Natural killer cell (primary cell): ENCODE measurements at regions not wholly inside any gene's neighbourhood (a gene's known extent, or its start where the extent isn't known, plus 50 kb on each side); places are given as distances from the start of the nearest gene placed in this dataset.

Experiments used
- ATAC-seq, 3 donors: fragments of 150-1000 bp in 2 of 3; fragments of 200-7000 bp in 1 of 3; cut with Tn5 transposase; 1 replicate in 1 of 3; 2 replicates in 2 of 3; pipeline ENCODE4 v1.10.0; 2021; ENCODE audit warnings: mild to moderate bottlenecking in 2 of 3, moderate library complexity in 2 of 3
- DNase-seq, 2 donors: peaks; one replicate each; pipeline versions ENCODE4 v3.0.0 to v3.0.0-alpha.2; 2013 to 2021; ENCODE audit warnings: mixed read lengths in 1 of 2
- H3K27ac ChIP-seq: one replicate; pipeline ENCODE4 v1.5.1; 2013; ENCODE audit warnings: mild to moderate bottlenecking, low read length
- H3K27me3 ChIP-seq: one replicate; pipeline ENCODE4 v1.6.1; 2013; ENCODE audit warnings: low read length; ENCODE audit not compliant: control insufficient read depth, insufficient read depth
- H3K36me3 ChIP-seq: one replicate; pipeline ENCODE4 v1.6.1; 2013; ENCODE audit warnings: low read length; ENCODE audit not compliant: control insufficient read depth, insufficient read depth
- H3K4me1 ChIP-seq: one replicate; pipeline ENCODE4 v1.6.1; 2013; ENCODE audit warnings: low read length; ENCODE audit not compliant: control insufficient read depth, insufficient read depth
- H3K4me3 ChIP-seq: one replicate; pipeline ENCODE4 v1.5.1; 2013; ENCODE audit warnings: low read length
- H3K9me3 ChIP-seq: one replicate; pipeline ENCODE4 v1.6.1; 2013; ENCODE audit warnings: low read length; ENCODE audit not compliant: control insufficient read depth, insufficient read depth
- H3K27ac Mint-ChIP-seq, 2 donors: one replicate each; pipeline ENCODE4 v1.8.0; 2022; ENCODE audit warnings: mild to moderate bottlenecking in 2 of 2, mixed read lengths in 2 of 2, moderate library complexity in 1 of 2
- H3K27me3 Mint-ChIP-seq, 2 donors: one replicate each; pipeline ENCODE4 v1.8.0; 2022; ENCODE audit warnings: low read depth in 2 of 2, mixed read lengths in 2 of 2
- H3K36me3 Mint-ChIP-seq: one replicate; pipeline ENCODE4 v1.8.0; 2022; ENCODE audit warnings: mixed read lengths
- H3K4me1 Mint-ChIP-seq, 2 donors: one replicate each; pipeline ENCODE4 v1.8.0; 2022; ENCODE audit warnings: mixed read lengths in 2 of 2
- H3K4me3 Mint-ChIP-seq: one replicate; pipeline ENCODE4 v1.8.0; 2022; ENCODE audit warnings: mild to moderate bottlenecking, moderate library complexity, mixed read lengths
- H3K9me3 Mint-ChIP-seq, 2 donors: one replicate each; pipeline ENCODE4 v1.8.0; 2022; ENCODE audit warnings: mixed read lengths in 2 of 2
- CTCF ChIP-seq: fragments of 200-600 bp; IDR thresholded peaks from one replicate; pipeline ENCODE4 v1.8.0; 2022; ENCODE audit warnings: antibody characterized with exemption
- WGBS: methylation state at CpG from one replicate; pipeline ENCODE4 v1.1.7; 2013; ENCODE audit warnings: missing lambda C conversion rate; ENCODE audit not compliant: insufficient coverage; 5-methylcytosine and 5-hydroxymethylcytosine counted together
- intact Hi-C: fragments of 100-400 bp; cut with micrococcal nuclease; formaldehyde crosslinking; loops from one replicate; pipeline ENCODE4 v1.14.2; 2022

DNA sequence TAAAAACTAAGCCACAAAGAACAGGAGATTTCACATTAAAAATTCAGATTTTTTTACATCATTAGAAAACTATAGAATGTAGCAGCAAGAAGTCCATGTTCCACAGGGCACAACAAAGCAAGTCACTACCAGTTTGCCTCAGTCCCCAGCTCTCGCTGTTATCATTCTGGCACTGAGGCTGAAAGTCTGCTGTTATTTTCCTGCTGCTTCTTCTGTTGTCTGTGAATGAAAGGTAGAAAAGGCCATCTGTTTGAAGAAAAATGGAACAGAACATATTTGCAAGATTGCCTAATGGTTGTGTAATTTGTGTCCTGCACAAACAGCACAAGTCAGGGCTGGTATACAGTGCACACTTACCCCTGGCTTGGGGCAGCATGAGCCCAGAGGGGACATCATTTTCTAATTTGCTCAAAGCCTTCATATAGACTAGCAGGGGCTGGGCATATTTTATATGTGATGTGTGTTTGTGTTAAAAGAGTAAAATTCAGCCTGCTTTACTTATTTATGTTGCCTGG lies 105.6 kb upstream of the COG2 start:
- WGBS = 94% methylated on average over 1 of the region's 1 CpG
- Histone ChIP-seq H3K9me3 (no peaks in the 10 kb centered on the region), H3K4me3 (no peak overlapping the region), H3K27ac (no peak overlapping the region), H3K4me1 (peaks cover 1% of the 10 kb centered on the region), H3K27me3 (no peaks in the 10 kb centered on the region), H3K36me3 (no peaks in the 10 kb centered on the region)
- Mint-ChIP-seq H3K4me1 (peaks cover 0 to 2% of the 10 kb centered on the region in 2 donors), H3K27ac (no peak overlapping the region), H3K9me3 (peaks cover 7 to 8% of the 10 kb centered on the region in 2 donors), H3K4me3 (no peak overlapping the region), H3K27me3 (peaks cover 0 to 15% of the 10 kb centered on the region in 2 donors), H3K36me3 (peaks cover 11% of the 10 kb centered on the region)
- ATAC-seq (no peak), DNase-seq (no peak)
- intact Hi-C loops = no loop called here
- TF ChIP-seq CTCF = no peak

DNA sequence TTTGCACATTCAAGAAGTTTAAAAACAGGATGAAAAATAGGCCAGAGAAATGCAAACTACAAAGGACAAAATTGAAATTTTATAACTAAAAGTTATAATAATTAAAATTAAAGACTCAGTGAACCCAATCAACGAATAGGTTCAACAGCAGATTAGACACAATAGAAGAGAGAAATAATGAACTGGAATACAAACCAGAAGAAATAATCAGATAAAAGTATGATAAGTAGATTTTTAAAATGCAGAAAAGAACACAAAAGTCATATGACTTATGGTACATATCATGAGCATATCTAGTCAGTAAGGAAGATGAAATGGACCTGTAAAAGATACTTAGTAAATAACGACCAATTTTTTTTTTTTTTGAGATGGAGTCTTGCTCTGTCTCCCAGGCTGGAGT lies 108.1 kb upstream of the COG2 start:
- no peak for DNase-seq
- Mint-ChIP-seq H3K4me1 (no peaks in the 10 kb centered on the region), H3K36me3 (peaks cover 11% of the 10 kb centered on the region), H3K27ac (no peak overlapping the region), H3K9me3 (peaks cover 7 to 8% of the 10 kb centered on the region in 2 donors), H3K4me3 (no peak overlapping the region), H3K27me3 (peaks cover 4 to 22% of the 10 kb centered on the region in 2 donors)
- Histone ChIP-seq H3K4me3 (no peak overlapping the region), H3K27me3 (no peaks in the 10 kb centered on the region), H3K36me3 (no peaks in the 10 kb centered on the region), H3K9me3 (no peaks in the 10 kb centered on the region), H3K27ac (no peak overlapping the region), H3K4me1 (no peaks in the 10 kb centered on the region)
- no peak for TF ChIP-seq CTCF
- WGBS = 80% methylated on average over 1 of the region's 2 CpGs
- no peak for ATAC-seq
- intact Hi-C loops = no loop called here

GRCh38 chr1:230531103-230531502 lies 105.0 kb upstream of the PGBD5 start:
- H3K4me1 ChIP-seq = no peaks in the 10 kb centered on the region
- Mint-ChIP-seq H3K4me1 (no peaks in the 10 kb centered on the region), H3K27ac (no peak overlapping the region), H3K9me3 (peaks cover 7 to 8% of the 10 kb centered on the region in 2 donors), H3K36me3 (peaks cover 11% of the 10 kb centered on the region), H3K4me3 (no peak overlapping the region), H3K27me3 (peaks cover 7 to 15% of the 10 kb centered on the region in 2 donors)
- H3K27ac ChIP-seq = no peak overlapping the region
- no peaks in the 10 kb centered on the region for H3K9me3 ChIP-seq
- H3K36me3 ChIP-seq = no peaks in the 10 kb centered on the region
- H3K4me3 ChIP-seq = no peak overlapping the region
- ATAC-seq (no peak), DNase-seq (no peak)
- H3K27me3 ChIP-seq = no peaks in the 10 kb centered on the region
- no peak for TF ChIP-seq CTCF
- intact Hi-C loops = no loop called here

DNA sequence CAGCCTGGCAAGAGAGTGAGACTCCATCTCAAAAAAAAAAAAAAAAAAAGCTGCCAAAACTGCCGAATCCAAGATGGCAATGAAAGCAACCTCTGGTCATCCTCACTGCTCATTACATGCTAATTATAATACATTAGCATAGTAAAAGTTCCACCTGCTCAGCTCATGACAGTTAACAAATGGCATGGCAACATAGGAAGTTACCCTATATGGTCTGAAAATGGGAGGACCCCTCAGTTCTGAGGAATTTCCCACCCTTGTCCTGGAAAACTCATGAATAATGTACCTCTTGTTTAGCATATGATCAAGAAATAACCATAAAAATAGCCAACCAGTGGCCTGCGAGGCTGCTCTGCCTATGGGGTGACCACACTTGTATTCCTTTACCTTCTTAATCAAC lies 93.1 kb upstream of the PGBD5 start:
- H3K27ac Mint-ChIP-seq = no peak overlapping the region
- no peak for ATAC-seq
- DNase-seq = no peak
- H3K36me3 ChIP-seq = no peaks in the 10 kb centered on the region
- no peak overlapping the region for H3K4me3 Mint-ChIP-seq
- H3K27ac ChIP-seq = no peak overlapping the region
- no peaks in the 10 kb centered on the region for H3K27me3 ChIP-seq
- TF ChIP-seq CTCF = no peak
- no peak overlapping the region for H3K4me3 ChIP-seq
- H3K4me1 ChIP-seq = no peaks in the 10 kb centered on the region
- peaks cover 2 to 7% of the 10 kb centered on the region in 2 donors for H3K27me3 Mint-ChIP-seq
- H3K9me3 Mint-ChIP-seq = no peaks in the 10 kb centered on the region
- H3K9me3 ChIP-seq = no peaks in the 10 kb centered on the region
- 83% methylated on average over 1 of the region's 2 CpGs for WGBS
- no peaks in the 10 kb centered on the region for H3K4me1 Mint-ChIP-seq
- H3K36me3 Mint-ChIP-seq = no peaks in the 10 kb centered on the region
- intact Hi-C loops = no loop called here
